ENCODE measurements at regions not wholly inside any gene's neighbourhood (a gene's known extent, or its start where the extent isn't known, plus 50 kb on each side); places are given as distances from the start of the nearest gene placed in this dataset.

GRCh38 chr2:156136566-156136965 lies 196.0 kb downstream of the NR4A2 start:
- TF ChIP-seq POLR2A (IDR thresholded peaks at IDR 0.05) (no peak), CTCF (IDR thresholded peaks at IDR 0.05) (no peak), POLR2AphosphoS5 (IDR thresholded peaks at IDR 0.05) (no peak), EP300 (IDR thresholded peaks at IDR 0.05) (no peak)

All from sigmoid colon (tissue), 4 donors.